Adrenal gland (tissue), 9 donors: ENCODE measurements at regions not wholly inside any gene's neighbourhood (a gene's known extent, or its start where the extent isn't known, plus 50 kb on each side); places are given as distances from the start of the nearest gene placed in this dataset.

Experiments
- DNase-seq, 7 donors: peaks; one replicate each; pipeline ENCODE4 v3.0.0-alpha.2; 2019 to 2020
- H3K27ac ChIP-seq, 5 donors: fragments of 200-600 bp; sonication (generic) in 4 of 5; 1 replicate in 3 of 5; 2 replicates in 2 of 5; pipeline versions ENCODE4 v1.5.1 to v1.8.0; 2016 to 2020; ENCODE audit warnings: mild to moderate bottlenecking in 1 of 5
- H3K27me3 ChIP-seq: fragments of 200-600 bp; 2 replicates; pipeline ENCODE4 v1.8.0; 2021
- H3K36me3 ChIP-seq, 2 donors: fragments of 200-600 bp; replicated peaks in 1 of 2; 1 replicate in 1 of 2; 2 replicates in 1 of 2; pipeline versions ENCODE4 v1.5.1 to v1.8.0; 2018 to 2022
- H3K4me1 ChIP-seq, 2 donors: fragments of 200-600 bp; replicated peaks in 1 of 2; 1 replicate in 1 of 2; 2 replicates in 1 of 2; pipeline versions ENCODE4 v1.5.1 to v1.8.0; 2018 to 2021
- H3K4me3 ChIP-seq, 4 donors: fragments of 200-600 bp; sonication (generic) in 3 of 4; one replicate each; pipeline ENCODE4 v1.5.1; 2016 to 2018
- H3K9me3 ChIP-seq, 3 donors: fragments of 200-600 bp; sonication (generic) in 1 of 3; replicated peaks in 1 of 3; 1 replicate in 2 of 3; 2 replicates in 1 of 3; pipeline versions ENCODE4 v1.5.1 to v1.8.0; 2016 to 2021
- POLR2A ChIP-seq, 2 donors: fragments of 450-650 bp; IDR thresholded peaks; one replicate each; pipeline ENCODE4 v1.6.1; 2017; ENCODE audit warnings: antibody characterized with exemption in 2 of 2, mild to moderate bottlenecking in 2 of 2, moderate library complexity in 1 of 2
- WGBS, 4 donors: extraction: QIAGEN DNeasy Blood & Tissue Kit in 2 of 4; methylation state at CpG; one replicate each; pipeline versions ENCODE4 v1.1.5 to v1.1.7; 2013 to 2017; 5-methylcytosine and 5-hydroxymethylcytosine counted together
- intact Hi-C, 2 donors: fragments of 100-400 bp; cut with DNase I; formaldehyde crosslinking; loops; one replicate each; pipeline versions ENCODE4 v1.14.1 to v1.15.0; 2022 to 2023
- small RNA-seq, 2 donors: library from RNA; depleted of rRNA; stranded (forward); fragments of <200 nt; gene quantifications; one replicate each; pipeline ENCODE3, GENCODE V24; 2016
- TF ChIP-seq, protein P1 (sequence below), 6 experiments: fragments of 450-650 bp in 4 of 6; fragments of 200-600 bp in 2 of 6; sonication (generic) in 1 of 6; IDR thresholded peaks; 1 replicate in 5 of 6; 2 replicates in 1 of 6; pipeline versions ENCODE4 v1.5.1 to v1.8.0; 2016 to 2021; ENCODE audit warnings: antibody characterized with exemption in 6 of 6, mild to moderate bottlenecking in 2 of 6, moderate library complexity in 1 of 6
- donor health status: healthy with polysubstance abuse.
- donor health status: Bipolar disorder and iron deficiency.
- donor health status: DM: yes; HTN: yes; CAD: no.
- donor health status: DM: no; HTN: no; CAD: no.
- donor health status: DM: no; HTN: no; CAD: no.

DNA sequence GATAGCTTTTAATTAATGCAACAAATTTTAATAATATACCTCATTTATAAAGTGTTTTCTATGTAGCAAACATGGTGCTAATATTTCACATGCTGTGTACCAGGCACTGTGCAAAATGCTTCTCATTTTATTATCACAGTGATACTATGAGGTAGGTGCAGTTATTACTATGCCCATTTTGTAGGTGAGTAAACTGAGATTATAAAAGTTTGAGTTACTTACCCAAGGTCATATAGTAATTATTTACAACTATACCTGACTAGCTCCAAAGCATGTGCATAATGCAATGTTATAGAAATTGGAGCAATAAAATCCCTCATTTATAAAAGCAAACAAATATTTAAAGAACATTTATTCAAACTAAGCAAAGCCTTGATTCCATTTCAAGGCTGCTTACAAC, 54.5 kb upstream of the DCBLD2 start:
- Histone ChIP-seq H3K4me1 (no peaks in the 10 kb centered on the region), H3K36me3 (no peaks in the 10 kb centered on the region), H3K9me3 (no peaks in the 10 kb centered on the region), H3K27me3 (no peaks in the 10 kb centered on the region), H3K27ac (no peak overlapping the region), H3K4me3 (no peak overlapping the region)
- intact Hi-C loops = no loop called here
- DNase-seq = no peak
- no peak for TF ChIP-seq POLR2A (IDR thresholded peaks at IDR 0.05)
- TF ChIP-seq, protein P1, sequence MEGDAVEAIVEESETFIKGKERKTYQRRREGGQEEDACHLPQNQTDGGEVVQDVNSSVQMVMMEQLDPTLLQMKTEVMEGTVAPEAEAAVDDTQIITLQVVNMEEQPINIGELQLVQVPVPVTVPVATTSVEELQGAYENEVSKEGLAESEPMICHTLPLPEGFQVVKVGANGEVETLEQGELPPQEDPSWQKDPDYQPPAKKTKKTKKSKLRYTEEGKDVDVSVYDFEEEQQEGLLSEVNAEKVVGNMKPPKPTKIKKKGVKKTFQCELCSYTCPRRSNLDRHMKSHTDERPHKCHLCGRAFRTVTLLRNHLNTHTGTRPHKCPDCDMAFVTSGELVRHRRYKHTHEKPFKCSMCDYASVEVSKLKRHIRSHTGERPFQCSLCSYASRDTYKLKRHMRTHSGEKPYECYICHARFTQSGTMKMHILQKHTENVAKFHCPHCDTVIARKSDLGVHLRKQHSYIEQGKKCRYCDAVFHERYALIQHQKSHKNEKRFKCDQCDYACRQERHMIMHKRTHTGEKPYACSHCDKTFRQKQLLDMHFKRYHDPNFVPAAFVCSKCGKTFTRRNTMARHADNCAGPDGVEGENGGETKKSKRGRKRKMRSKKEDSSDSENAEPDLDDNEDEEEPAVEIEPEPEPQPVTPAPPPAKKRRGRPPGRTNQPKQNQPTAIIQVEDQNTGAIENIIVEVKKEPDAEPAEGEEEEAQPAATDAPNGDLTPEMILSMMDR (IDR thresholded peaks at IDR 0.05) = no peak

- whole genome bisulfite sequencing, 4 donors = 78 to 84% (median 80%) methylated on average over 3 of the region's 3 CpGs
- Histone ChIP-seq H3K9me3 (no peaks in the 10 kb centered on the region), H3K27me3 (no peaks in the 10 kb centered on the region), H3K4me3 (no peak overlapping the region), H3K36me3 (no peaks in the 10 kb centered on the region), H3K4me1 (no peaks in the 10 kb centered on the region), H3K27ac (no peak overlapping the region)
- DNase-seq = no peak
- TF ChIP-seq, protein P1 (IDR thresholded peaks at IDR 0.05) = no peak
- TF ChIP-seq POLR2A (IDR thresholded peaks at IDR 0.05) = no peak
- intact Hi-C loops = no loop called here
These were observed 53.5 kb upstream of the DCBLD2 start for GRCh38 chr3:98954791-98955604.

DNA sequence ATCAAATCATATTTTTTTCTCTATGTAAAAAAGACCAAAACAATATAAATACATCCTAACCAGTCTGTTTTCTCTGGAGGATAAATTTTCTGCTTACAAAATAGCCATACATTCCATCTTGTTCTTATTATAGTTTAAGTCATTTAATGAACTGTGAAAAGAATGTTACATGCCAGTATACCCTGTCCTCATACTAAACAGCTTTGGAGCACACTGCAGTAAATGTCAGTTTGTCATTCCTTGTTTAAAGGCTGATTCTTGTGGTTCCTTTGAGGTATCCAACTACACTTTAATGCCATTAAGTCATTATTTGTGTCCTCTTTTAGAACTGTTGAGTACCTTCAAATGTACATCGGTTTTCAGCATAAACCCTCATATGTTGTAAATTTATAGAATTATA, 52.7 kb upstream of the DCBLD2 start:
- DNase-seq = no peak
- Histone ChIP-seq H3K4me1 (no peaks in the 10 kb centered on the region), H3K36me3 (no peaks in the 10 kb centered on the region), H3K9me3 (no peaks in the 10 kb centered on the region), H3K4me3 (no peak overlapping the region), H3K27ac (no peak overlapping the region), H3K27me3 (no peaks in the 10 kb centered on the region)
- WGBS, 4 donors = 34 to 84% (median 79%) methylated on average over 1 of the region's 1 CpG
- intact Hi-C loops = no loop called here
- TF ChIP-seq, protein P1 (IDR thresholded peaks at IDR 0.05) = no peak
- no peak for TF ChIP-seq POLR2A (IDR thresholded peaks at IDR 0.05)

DNA sequence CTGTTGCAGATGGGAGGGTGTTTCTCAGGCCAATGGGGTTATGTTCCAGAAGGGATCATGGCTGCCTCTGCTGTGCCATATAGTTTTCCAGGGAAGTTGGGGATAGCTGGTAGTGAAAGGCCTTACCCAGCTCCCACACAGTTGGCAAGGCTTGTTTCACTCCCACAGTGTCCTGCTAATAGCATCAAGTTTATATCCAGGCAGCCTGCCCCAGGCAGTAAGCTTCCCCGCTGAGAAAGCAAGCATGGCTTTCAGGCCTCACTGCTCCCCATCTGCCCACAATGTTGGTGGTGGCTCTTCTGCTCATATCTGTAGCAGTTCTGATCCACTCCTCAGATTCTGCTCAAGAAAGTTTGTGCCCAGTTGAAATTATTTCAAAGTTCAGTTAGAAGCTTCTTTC, 50.9 kb upstream of the DCBLD2 start:
- TF ChIP-seq, protein P1 (IDR thresholded peaks at IDR 0.05) = no peak
- no peak for TF ChIP-seq POLR2A (IDR thresholded peaks at IDR 0.05)
- Histone ChIP-seq H3K27me3 (no peaks in the 10 kb centered on the region), H3K4me1 (no peaks in the 10 kb centered on the region), H3K4me3 (no peak overlapping the region), H3K9me3 (no peaks in the 10 kb centered on the region), H3K36me3 (no peaks in the 10 kb centered on the region), H3K27ac (no peak overlapping the region)
- DNase-seq = no peak
- WGBS, 4 donors = 94 to 100% (median 97%) methylated on average over 1 of the region's 1 CpG; no CpG with 5 or more reads in 1 of the 4 donors
- intact Hi-C loops = no loop called here

Small RNA genes lying in the stretch of these regions (small RNA-seq; reads per million reads assigned to genes)
- gene AC107297.1 (0 reads per million in 2 donors), gene RF00066 (0 reads per million in 2 donors)
